Endothelial cell of umbilical vein (primary cell): ENCODE measurements at regions not wholly inside any gene's neighbourhood (a gene's known extent, or its start where the extent isn't known, plus 50 kb on each side); places are given as distances from the start of the nearest gene placed in this dataset.

Experiments used
- BruUV-seq: library from RNA; stranded (reverse); fragments of 400-500 nt; replicated peaks from 2 replicates; lab custom pipeline; 2021; lab: Mats Ljungman, UMichigan
- CTCF ChIA-PET: fragments of 300-600, 350-600 bp; sonication (Branson Sonifier 250); formaldehyde crosslinking; loops from one replicate; lab custom pipeline; 2021; ENCODE audit warnings: antibody characterized with exemption, inconsistent platforms; lab: Charles Lee
- POLR2A ChIA-PET: fragments of 300-600, 350-600 bp; sonication (Branson Sonifier 250); formaldehyde crosslinking; loops from one replicate; lab custom pipeline; 2021; ENCODE audit warnings: antibody characterized with exemption, inconsistent platforms; lab: Charles Lee
- DNase-seq: peaks from one replicate; pipeline ENCODE4 v3.0.0-alpha.2; 2011; ENCODE audit warnings: low read depth, low spot score
- FAIRE-seq: peaks from 2 replicates; lab custom pipeline; 2011; peaks lifted over from hg19 to GRCh38; lab: Jason Lieb, UNC
- H2AFZ ChIP-seq: 2 replicates; pipeline ENCODE4 v1.6.0; 2012; ENCODE audit warnings: low read depth, low read length, control low read depth, inconsistent platforms
- H3K27ac ChIP-seq: 2 replicates; pipeline ENCODE4 v1.5.1; 2011; ENCODE audit warnings: low read depth, mild to moderate bottlenecking, control low read depth, low read length, moderate library complexity; ENCODE audit not compliant: insufficient read depth
- H3K27me3 ChIP-seq, 2 experiments: 2 replicates each; pipeline versions ENCODE4 v1.6.0 to v1.6.1; 2011; ENCODE audit warnings: low read length in 2 of 2, mixed read lengths in 1 of 2; ENCODE audit not compliant: control insufficient read depth in 2 of 2, insufficient read depth in 2 of 2
- H3K36me3 ChIP-seq, 2 experiments: 2 replicates in 1 of 2; 3 replicates in 1 of 2; pipeline ENCODE4 v1.5.1; 2011; ENCODE audit warnings: low read length in 2 of 2, mild to moderate bottlenecking in 1 of 2, moderate library complexity in 1 of 2; ENCODE audit not compliant: control insufficient read depth in 2 of 2, insufficient read depth in 2 of 2; ENCODE audit errors: extremely low read depth in 1 of 2
- H3K4me1 ChIP-seq: 3 replicates; pipeline ENCODE4 v1.5.1; 2011; ENCODE audit warnings: mild to moderate bottlenecking, low read length; ENCODE audit not compliant: control insufficient read depth, insufficient read depth; ENCODE audit errors: extremely low read depth
- H3K4me2 ChIP-seq: 2 replicates; pipeline ENCODE4 v1.6.1; 2011; ENCODE audit warnings: low read length, control low read depth, mixed read lengths; ENCODE audit not compliant: insufficient read depth
- H3K4me3 ChIP-seq, 3 experiments: fragments of 200-600 bp in 1 of 3; sonication (generic), shearing (Covaris generic) in 1 of 3; replicated peaks in 1 of 3; 2 replicates each; pipeline ENCODE4 v1.5.1; 2011 to 2016; ENCODE audit warnings: control low read depth in 3 of 3, low read length in 3 of 3, mild to moderate bottlenecking in 2 of 3, inconsistent platforms in 1 of 3, low read depth in 1 of 3, moderate library complexity in 1 of 3; ENCODE audit not compliant: insufficient read depth in 1 of 3
- H3K79me2 ChIP-seq: 2 replicates; pipeline ENCODE4 v1.6.0; 2012; ENCODE audit warnings: low read length, inconsistent platforms; ENCODE audit not compliant: control insufficient read depth, insufficient read depth
- H3K9ac ChIP-seq: replicated peaks from 2 replicates; pipeline ENCODE3; 2011; ENCODE audit warnings: low read length, control low read depth; ENCODE audit not compliant: insufficient read depth; ENCODE audit errors: extremely low read depth
- H3K9me1 ChIP-seq: replicated peaks from 3 replicates; pipeline ENCODE4 v1.6.0; 2011; ENCODE audit warnings: mild to moderate bottlenecking, low read length; ENCODE audit not compliant: control insufficient read depth, insufficient read depth; ENCODE audit errors: extremely low read depth
- H3K9me3 ChIP-seq: replicated peaks from 2 replicates; pipeline ENCODE4 v1.5.1; 2012; ENCODE audit warnings: low read length, inconsistent platforms; ENCODE audit not compliant: control insufficient read depth, insufficient read depth
- H4K20me1 ChIP-seq: replicated peaks from 2 replicates; pipeline ENCODE3; 2011; ENCODE audit warnings: mild to moderate bottlenecking, low read length; ENCODE audit not compliant: control insufficient read depth, insufficient read depth; ENCODE audit errors: extremely low read depth
- CTCF ChIP-seq, 2 donors: IDR thresholded peaks; 1 replicate in 1 of 2; 2 replicates in 1 of 2; pipeline ENCODE4 v1.5.1; 2011; ENCODE audit warnings: low read length in 2 of 2, mild to moderate bottlenecking in 2 of 2, moderate library complexity in 2 of 2, control low read depth in 1 of 2, inconsistent platforms in 1 of 2, low read depth in 1 of 2; ENCODE audit not compliant: insufficient read depth in 1 of 2; ENCODE audit errors: extremely low read depth in 1 of 2
- EZH2 ChIP-seq: IDR thresholded peaks from 2 replicates; pipeline ENCODE4 v1.6.1; 2012; ENCODE audit warnings: borderline replicate concordance, low read depth, mild to moderate bottlenecking, moderate library complexity, low read length, inconsistent platforms; ENCODE audit not compliant: severe bottlenecking
- FOS ChIP-seq: IDR thresholded peaks from 2 replicates; pipeline ENCODE4 v1.6.1; 2011; ENCODE audit warnings: mild to moderate bottlenecking, low read length, moderate library complexity, borderline replicate concordance; ENCODE audit not compliant: insufficient read depth
- GATA2 ChIP-seq: IDR thresholded peaks from 2 replicates; pipeline ENCODE4 v1.7.0; 2011; ENCODE audit warnings: low read depth, mild to moderate bottlenecking, moderate library complexity, mixed read lengths, low read length; ENCODE audit not compliant: insufficient read length, insufficient read depth
- JUN ChIP-seq: IDR thresholded peaks from 2 replicates; pipeline ENCODE4 v1.6.1; 2011; ENCODE audit warnings: borderline replicate concordance, low read depth; ENCODE audit not compliant: insufficient read length, insufficient read depth
- MYC ChIP-seq: IDR thresholded peaks from one replicate; pipeline ENCODE4 v1.6.1; 2011; ENCODE audit warnings: mild to moderate bottlenecking, low read depth, low read length
- POLR2A ChIP-seq: IDR thresholded peaks from 2 replicates; pipeline ENCODE4 v1.6.1; 2012; ENCODE audit warnings: low read depth, mild to moderate bottlenecking, control low read depth, low read length
- POLR2AphosphoS5 ChIP-seq: IDR thresholded peaks from 2 replicates; pipeline ENCODE4 v1.6.1; 2012; ENCODE audit warnings: low read depth, mild to moderate bottlenecking, control low read depth, low read length, moderate library complexity; ENCODE audit not compliant: insufficient read depth
- dilution Hi-C: fragments of 300-500 bp; cut with MboI; formaldehyde crosslinking; loops from one replicate; pipeline ENCODE4 v1.15.0; 2019; ENCODE audit warnings: low sequenced_read_pairs; ENCODE audit not compliant: extremely low pct_ligation_motif_present
- intact Hi-C: fragments of 100-400 bp; cut with micrococcal nuclease; formaldehyde crosslinking; loops from one replicate; pipeline ENCODE4 v1.10.0; 2022
- TF ChIP-seq, protein P1 (sequence below): IDR thresholded peaks from 2 replicates; pipeline ENCODE4 v1.6.1; 2011; ENCODE audit not compliant: insufficient read depth, insufficient read length

GRCh38 chr11:27771516-27771915 lies 71.3 kb upstream of the BDNF start:
- POLR2A ChIA-PET, result no interaction called here
- Histone ChIP-seq H3K9ac (no peak overlapping the region), H3K4me3 (no peak overlapping the region), H4K20me1 (no peaks in the 10 kb centered on the region), H3K4me1 (no peaks in the 10 kb centered on the region), H3K9me1 (no peaks in the 10 kb centered on the region), H3K9me3 (no peaks in the 10 kb centered on the region), H2AFZ (no peak overlapping the region), H3K79me2 (no peaks in the 10 kb centered on the region), H3K27ac (no peak overlapping the region), H3K36me3 (no peaks in the 10 kb centered on the region), H3K4me2 (no peak overlapping the region), H3K27me3 (peaks cover 5 to 12% of the 10 kb centered on the region in 2 experiments)
- intact Hi-C loops, result loop anchor here (1.0 kb wide), 1 partner anchor 25 kb away; no protein-coding TSS in a partner anchor
- no peak for FAIRE-seq
- TF ChIP-seq POLR2A (no peak), GATA2 (no peak), FOS (no peak), CTCF (IDR thresholded peaks at IDR 0.05; ENCODE audit: extremely low read depth in 1 of 2, insufficient read depth in 1 of 2, low read depth in 1 of 2, low read length in 2 of 2) (no peak), EZH2 (no peak), JUN (no peak), MYC (no peak), POLR2AphosphoS5 (no peak)
- TF ChIP-seq, protein P1, sequence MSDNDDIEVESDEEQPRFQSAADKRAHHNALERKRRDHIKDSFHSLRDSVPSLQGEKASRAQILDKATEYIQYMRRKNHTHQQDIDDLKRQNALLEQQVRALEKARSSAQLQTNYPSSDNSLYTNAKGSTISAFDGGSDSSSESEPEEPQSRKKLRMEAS, result no peak
- dilution Hi-C loops, result no loop called here
- DNase-seq, result no peak
- no TSS peak for BruUV-seq
- CTCF ChIA-PET, result no interaction called here
